SK-N-SH (cell line): ENCODE measurements at regions not wholly inside any gene's neighbourhood (a gene's known extent, or its start where the extent isn't known, plus 50 kb on each side); places are given as distances from the start of the nearest gene placed in this dataset.
A peak's percentile ranks its signal among the peaks of the same experiment; 100 is the strongest.

ENCODE experiments used
- CTCF ChIA-PET: fragments of 300-600, 350-600 bp; formaldehyde crosslinking; extraction: SDS; loops from one replicate; lab custom pipeline; 2021; lab: Yijun Ruan, JAX
- POLR2A ChIA-PET: fragments of 350-600 bp; sonication (Branson Sonifier 250); formaldehyde crosslinking; extraction: SDS; loops from one replicate; lab custom pipeline; 2020; ENCODE audit warnings: antibody characterized with exemption, inconsistent platforms; lab: Yijun Ruan, JAX
- DNase-seq: peaks from one replicate; pipeline ENCODE4 v3.0.0; 2012
- H2AFZ ChIP-seq: fragments of 200-600 bp; sonication (generic); 2 replicates; pipeline ENCODE4 v1.8.1; 2016; ENCODE audit warnings: antibody characterized with exemption, mild to moderate bottlenecking, low read depth
- H3F3A ChIP-seq: fragments of 200-600 bp; sonication (generic); replicated peaks from 2 replicates; pipeline ENCODE3; 2016; ENCODE audit warnings: antibody characterized with exemption, mild to moderate bottlenecking; ENCODE audit not compliant: insufficient read depth
- H3K27ac ChIP-seq, 2 experiments: fragments of 200-500 bp in 1 of 2; fragments of 200-600 bp in 1 of 2; sonication (Bioruptor generic) in 1 of 2; sonication (generic), shearing (Covaris generic) in 1 of 2; 2 replicates each; pipeline versions ENCODE4 v1.5.1 to v1.6.1; 2014 to 2016; ENCODE audit warnings: low read depth in 2 of 2, inconsistent platforms in 1 of 2, low read length in 1 of 2, mild to moderate bottlenecking in 1 of 2, mixed read lengths in 1 of 2
- H3K27me3 ChIP-seq: fragments of 200-600 bp; sonication (generic), shearing (Covaris generic); 2 replicates; pipeline ENCODE4 v1.6.1; 2016; ENCODE audit warnings: mixed run types; ENCODE audit not compliant: insufficient read depth
- H3K36me3 ChIP-seq, 2 experiments: fragments of 200-500 bp in 1 of 2; fragments of 200-600 bp in 1 of 2; sonication (Bioruptor generic) in 1 of 2; sonication (generic) in 1 of 2; replicated peaks in 1 of 2; 2 replicates each; pipeline versions ENCODE3 to v1.5.1; 2014 to 2016; ENCODE audit warnings: low read length in 1 of 2, mild to moderate bottlenecking in 1 of 2; ENCODE audit not compliant: insufficient read depth in 2 of 2, control insufficient read depth in 1 of 2
- H3K4me1 ChIP-seq, 2 experiments: fragments of 200-500 bp in 1 of 2; fragments of 200-600 bp in 1 of 2; sonication (Bioruptor generic) in 1 of 2; sonication (generic), shearing (Covaris generic) in 1 of 2; 2 replicates each; pipeline versions ENCODE4 v1.5.1 to v1.6.1; 2014 to 2016; ENCODE audit warnings: low read depth in 1 of 2, low read length in 1 of 2, mixed run types in 1 of 2; ENCODE audit not compliant: insufficient read depth in 2 of 2, control insufficient read depth in 1 of 2
- H3K4me2 ChIP-seq: fragments of 200-600 bp; sonication (generic), shearing (Covaris generic); 2 replicates; pipeline ENCODE4 v1.6.1; 2017; ENCODE audit warnings: mixed run types
- H3K4me3 ChIP-seq, 2 experiments: fragments of 200-500 bp in 1 of 2; fragments of 200-600 bp in 1 of 2; sonication (Bioruptor generic) in 1 of 2; sonication (generic), shearing (Covaris generic) in 1 of 2; 2 replicates each; pipeline versions ENCODE4 v1.5.1 to v1.8.1; 2014 to 2016; ENCODE audit warnings: low read depth in 2 of 2, inconsistent platforms in 1 of 2, low read length in 1 of 2, mild to moderate bottlenecking in 1 of 2, mixed read lengths in 1 of 2, moderate library complexity in 1 of 2
- H3K79me2 ChIP-seq: fragments of 200-600 bp; sonication (generic); 2 replicates; pipeline ENCODE4 v1.8.1; 2017; ENCODE audit warnings: mild to moderate bottlenecking; ENCODE audit not compliant: insufficient read depth
- H3K9ac ChIP-seq: fragments of 200-600 bp; sonication (generic); 2 replicates; pipeline ENCODE4 v1.6.1; 2017; ENCODE audit warnings: mixed run types
- H3K9me2 ChIP-seq: fragments of 200-600 bp; sonication (generic); 2 replicates; pipeline ENCODE4 v1.6.1; 2017; ENCODE audit warnings: mixed run types
- H3K9me3 ChIP-seq: fragments of 200-600 bp; sonication (generic); 2 replicates; pipeline ENCODE4 v1.6.1; 2017; ENCODE audit warnings: mixed run types, mild to moderate bottlenecking, moderate library complexity
- H4K20me1 ChIP-seq: fragments of 200-600 bp; sonication (generic); 2 replicates; pipeline ENCODE4 v1.6.1; 2017; ENCODE audit warnings: mild to moderate bottlenecking, mixed run types; ENCODE audit not compliant: insufficient read depth
- EP300 ChIP-seq, 2 experiments: IDR thresholded peaks; 2 replicates each; pipeline versions ENCODE4 v1.4.0 to v1.6.1; 2012; ENCODE audit warnings: borderline replicate concordance in 1 of 2, low read depth in 1 of 2, low read length in 1 of 2
- FOSL2 ChIP-seq: IDR thresholded peaks from 2 replicates; pipeline ENCODE4 v1.4.0; 2012; ENCODE audit warnings: low read depth, mild to moderate bottlenecking, moderate library complexity, borderline replicate concordance
- FOXJ3 ChIP-seq: sonication (generic); formaldehyde crosslinking; IDR thresholded peaks from 2 replicates; pipeline ENCODE4 v1.5.1; 2020; ENCODE audit warnings: mild to moderate bottlenecking, missing genetic modification reagents
- FOXM1 ChIP-seq: IDR thresholded peaks from 2 replicates; pipeline ENCODE4 v1.4.0; 2012; ENCODE audit warnings: low read depth, mild to moderate bottlenecking
- GABPA ChIP-seq: IDR thresholded peaks from 2 replicates; pipeline ENCODE4 v1.4.0; 2012; ENCODE audit warnings: low read depth, mild to moderate bottlenecking
- GATA2 ChIP-seq: sonication (generic); formaldehyde crosslinking; IDR thresholded peaks from 2 replicates; pipeline ENCODE4 v1.5.0; 2020; ENCODE audit warnings: mild to moderate bottlenecking, missing genetic modification reagents
- JUND ChIP-seq: IDR thresholded peaks from 2 replicates; pipeline ENCODE4 v1.4.0; 2012
- MXI1 ChIP-seq: IDR thresholded peaks from 2 replicates; pipeline ENCODE4 v1.6.1; 2012; ENCODE audit warnings: mild to moderate bottlenecking, low read depth, low read length, improper control_type of control experiment
- POLR2AphosphoS5 ChIP-seq: IDR thresholded peaks from 2 replicates; pipeline ENCODE4 v1.6.1; 2012; ENCODE audit warnings: low read depth, low read length
- RAD21 ChIP-seq: IDR thresholded peaks from 2 replicates; pipeline ENCODE4 v1.6.1; 2012; ENCODE audit warnings: mild to moderate bottlenecking, low read length
- RCOR1 ChIP-seq: fragments of 150-350 bp; IDR thresholded peaks from 2 replicates; pipeline ENCODE4 v1.6.1; 2017; ENCODE audit warnings: antibody characterized with exemption, low read length
- SMC3 ChIP-seq: IDR thresholded peaks from 2 replicates; pipeline ENCODE4 v1.6.1; 2012; ENCODE audit warnings: low read depth, low read length, improper control_type of control experiment
- TCF12 ChIP-seq: IDR thresholded peaks from 2 replicates; pipeline ENCODE4 v1.4.0; 2012
- TEAD4 ChIP-seq: IDR thresholded peaks from 2 replicates; pipeline ENCODE4 v1.4.0; 2012; ENCODE audit warnings: mild to moderate bottlenecking, borderline replicate concordance; ENCODE audit not compliant: insufficient read depth
- WGBS: methylation state at CpG from one replicate; pipeline ENCODE4 v1.1.6; 2017; ENCODE audit warnings: low lambda C conversion rate; 5-methylcytosine and 5-hydroxymethylcytosine counted together
- TF ChIP-seq, protein P1 (sequence below): IDR thresholded peaks from 2 replicates; pipeline ENCODE4 v1.4.0; 2012; ENCODE audit warnings: low read depth
- TF ChIP-seq, protein P2 (sequence below): fragments of 150-350 bp; IDR thresholded peaks from 2 replicates; pipeline ENCODE4 v1.6.1; 2016; ENCODE audit warnings: mild to moderate bottlenecking, low read depth, low read length
- TF ChIP-seq, protein P3 (sequence below): IDR thresholded peaks from 2 replicates; pipeline ENCODE4 v1.4.0; 2012; ENCODE audit warnings: low read depth, borderline replicate concordance
- TF ChIP-seq, protein P4 (sequence below): fragments of 150-350 bp; IDR thresholded peaks from 2 replicates; pipeline ENCODE4 v1.6.1; 2017; ENCODE audit warnings: antibody characterized with exemption, low read length, low read depth, borderline replicate concordance

DNA sequence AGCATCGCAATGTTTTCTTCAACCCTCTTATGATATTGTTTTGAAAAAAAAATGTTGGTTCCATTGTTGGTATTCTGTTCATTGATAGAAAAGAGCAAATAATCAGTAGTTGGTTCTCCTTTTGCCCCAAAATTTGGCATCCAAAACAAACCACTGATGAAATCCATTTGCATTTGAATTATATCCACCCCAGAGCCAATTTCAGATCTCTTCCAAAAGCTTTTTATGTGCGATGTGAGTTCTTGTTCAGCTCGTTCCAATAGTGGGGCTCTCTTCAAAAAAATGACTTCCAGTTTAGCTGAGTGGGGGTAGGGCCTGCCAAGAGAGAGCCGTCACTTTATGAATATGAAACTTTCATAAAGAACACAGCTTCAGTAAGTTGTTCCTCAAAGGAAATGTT lies 130.7 kb downstream of the DIO2 start:
- H3K79me2 ChIP-seq = no peaks in the 10 kb centered on the region
- no peaks in the 10 kb centered on the region for H3K36me3 ChIP-seq
- H3K9me2 ChIP-seq = no peaks in the 10 kb centered on the region
- WGBS = 30% methylated on average over 4 of the region's 4 CpGs
- DNase-seq = no peak
- H3K4me3 ChIP-seq = no peak overlapping the region
- no peak for TF ChIP-seq SMC3
- no peak for TF ChIP-seq TCF12
- no peak for TF ChIP-seq GABPA
- TF ChIP-seq MXI1 = no peak
- no peak for TF ChIP-seq FOSL2
- TF ChIP-seq FOXM1 = no peak
- CTCF ChIA-PET = interaction anchor here (0.7 kb wide), 1 partner anchor 762 kb away, joined by 3 read pairs; no protein-coding TSS in a partner anchor
- no peak overlapping the region for H3K4me2 ChIP-seq
- no peaks in the 10 kb centered on the region for H3K9me3 ChIP-seq
- POLR2A ChIA-PET = no interaction called here
- H4K20me1 ChIP-seq = no peaks in the 10 kb centered on the region
- H2AFZ ChIP-seq = no peak overlapping the region
- H3F3A ChIP-seq = no peaks in the 10 kb centered on the region
- no peak overlapping the region for H3K9ac ChIP-seq
- no peak overlapping the region for H3K27ac ChIP-seq
- no peaks in the 10 kb centered on the region for H3K27me3 ChIP-seq
- H3K4me1 ChIP-seq = no peaks in the 10 kb centered on the region

DNA sequence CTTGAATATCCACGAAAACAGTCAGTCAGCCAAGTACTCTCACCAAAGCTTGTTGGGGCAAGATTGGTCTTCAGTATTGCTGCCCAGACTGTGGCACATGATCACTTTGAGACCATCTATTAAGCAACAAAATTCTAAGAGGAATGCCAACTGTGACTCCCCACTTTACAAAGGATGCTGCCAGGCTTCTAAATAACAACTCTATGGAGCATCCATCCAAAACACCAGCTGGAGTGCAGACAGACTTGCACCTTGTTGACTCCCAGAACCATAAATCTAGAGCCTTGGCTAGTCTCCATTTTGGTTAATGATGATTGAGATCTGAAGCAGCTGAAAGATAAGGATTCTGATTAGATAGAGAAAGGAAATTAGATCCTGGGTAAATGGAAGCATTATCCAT lies 132.8 kb downstream of the DIO2 start:
- no peak overlapping the region for H3K27ac ChIP-seq
- no peaks in the 10 kb centered on the region for H3K79me2 ChIP-seq
- DNase-seq = no peak
- CTCF ChIA-PET = no interaction called here
- H3K4me1 ChIP-seq = no peaks in the 10 kb centered on the region
- no peak overlapping the region for H3K4me3 ChIP-seq
- no peaks in the 10 kb centered on the region for H3K36me3 ChIP-seq
- 10% methylated on average over 1 of the region's 1 CpG for WGBS
- H3K27me3 ChIP-seq = no peaks in the 10 kb centered on the region
- no peaks in the 10 kb centered on the region for H4K20me1 ChIP-seq
- no peaks in the 10 kb centered on the region for H3F3A ChIP-seq
- no peak overlapping the region for H3K4me2 ChIP-seq
- H3K9ac ChIP-seq = no peak overlapping the region
- H2AFZ ChIP-seq = 0 out of 2 replicates have a peak overlapping the region, but pooled peaks have one; percentile 14
- TF ChIP-seq POLR2AphosphoS5 (no peak), RAD21 (no peak), GATA2 (CRISPR knock-in tag) (no peak), EP300 (IDR thresholded peaks at IDR 0.05; ENCODE audit: borderline replicate concordance in 1 of 2, low read depth in 1 of 2, low read length in 1 of 2) (no peak), FOXJ3 (CRISPR knock-in tag) (no peak), TCF12 (no peak), GABPA (no peak), SMC3 (no peak)
- TF ChIP-seq, protein P1, sequence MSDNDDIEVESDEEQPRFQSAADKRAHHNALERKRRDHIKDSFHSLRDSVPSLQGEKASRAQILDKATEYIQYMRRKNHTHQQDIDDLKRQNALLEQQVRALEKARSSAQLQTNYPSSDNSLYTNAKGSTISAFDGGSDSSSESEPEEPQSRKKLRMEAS = no peak
- TF ChIP-seq, protein P2, sequence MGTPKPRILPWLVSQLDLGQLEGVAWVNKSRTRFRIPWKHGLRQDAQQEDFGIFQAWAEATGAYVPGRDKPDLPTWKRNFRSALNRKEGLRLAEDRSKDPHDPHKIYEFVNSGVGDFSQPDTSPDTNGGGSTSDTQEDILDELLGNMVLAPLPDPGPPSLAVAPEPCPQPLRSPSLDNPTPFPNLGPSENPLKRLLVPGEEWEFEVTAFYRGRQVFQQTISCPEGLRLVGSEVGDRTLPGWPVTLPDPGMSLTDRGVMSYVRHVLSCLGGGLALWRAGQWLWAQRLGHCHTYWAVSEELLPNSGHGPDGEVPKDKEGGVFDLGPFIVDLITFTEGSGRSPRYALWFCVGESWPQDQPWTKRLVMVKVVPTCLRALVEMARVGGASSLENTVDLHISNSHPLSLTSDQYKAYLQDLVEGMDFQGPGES = no peak
- H3K9me3 ChIP-seq = no peaks in the 10 kb centered on the region; the same call in 1 of the 2 replicates
- H3K9me2 ChIP-seq = no peaks in the 10 kb centered on the region
- POLR2A ChIA-PET = no interaction called here

DNA sequence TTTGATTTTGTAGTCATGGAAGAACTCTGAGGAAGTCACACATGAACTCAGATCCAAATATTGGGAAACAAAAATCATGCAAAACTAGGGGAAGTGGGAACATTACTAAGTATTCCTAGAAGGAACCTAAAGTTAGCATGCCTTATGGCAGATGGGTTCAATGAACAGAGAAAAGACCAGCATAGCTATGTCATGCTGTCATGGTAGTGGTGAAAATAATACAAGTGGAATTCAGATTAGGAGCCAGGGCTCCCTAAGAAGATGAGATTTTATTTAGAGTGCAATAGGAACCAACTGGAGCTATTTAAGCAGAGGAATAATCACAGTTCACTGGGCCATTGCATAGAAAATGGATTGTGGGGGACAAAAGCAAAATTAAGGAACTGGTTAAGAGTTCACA lies 134.0 kb downstream of the DIO2 start:
- H3K9me3 ChIP-seq = no peaks in the 10 kb centered on the region; the same call in 1 of the 2 replicates
- no peaks in the 10 kb centered on the region for H3K9me2 ChIP-seq
- no peaks in the 10 kb centered on the region for H3K36me3 ChIP-seq
- DNase-seq = no peak
- no peaks in the 10 kb centered on the region for H3K79me2 ChIP-seq
- no peaks in the 10 kb centered on the region for H3F3A ChIP-seq
- H3K9ac ChIP-seq = no peak overlapping the region
- H3K4me2 ChIP-seq = no peak overlapping the region
- no peaks in the 10 kb centered on the region for H3K4me1 ChIP-seq
- no peak overlapping the region for H2AFZ ChIP-seq
- ChIA-PET POLR2A (no interaction called here), CTCF (interaction anchor here (1.3 to 1.9 kb wide), 2 partner anchors 21 to 37 kb away, joined by 4 to 9 read pairs; no protein-coding TSS in a partner anchor)
- no peak overlapping the region for H3K27ac ChIP-seq
- no peaks in the 10 kb centered on the region for H4K20me1 ChIP-seq
- H3K27me3 ChIP-seq = no peaks in the 10 kb centered on the region
- H3K4me3 ChIP-seq = no peak overlapping the region
- TF ChIP-seq JUND (no peak), TEAD4 (no peak), SMC3 (no peak), RCOR1 (no peak), FOXJ3 (CRISPR knock-in tag) (no peak)
- TF ChIP-seq, protein P3, sequence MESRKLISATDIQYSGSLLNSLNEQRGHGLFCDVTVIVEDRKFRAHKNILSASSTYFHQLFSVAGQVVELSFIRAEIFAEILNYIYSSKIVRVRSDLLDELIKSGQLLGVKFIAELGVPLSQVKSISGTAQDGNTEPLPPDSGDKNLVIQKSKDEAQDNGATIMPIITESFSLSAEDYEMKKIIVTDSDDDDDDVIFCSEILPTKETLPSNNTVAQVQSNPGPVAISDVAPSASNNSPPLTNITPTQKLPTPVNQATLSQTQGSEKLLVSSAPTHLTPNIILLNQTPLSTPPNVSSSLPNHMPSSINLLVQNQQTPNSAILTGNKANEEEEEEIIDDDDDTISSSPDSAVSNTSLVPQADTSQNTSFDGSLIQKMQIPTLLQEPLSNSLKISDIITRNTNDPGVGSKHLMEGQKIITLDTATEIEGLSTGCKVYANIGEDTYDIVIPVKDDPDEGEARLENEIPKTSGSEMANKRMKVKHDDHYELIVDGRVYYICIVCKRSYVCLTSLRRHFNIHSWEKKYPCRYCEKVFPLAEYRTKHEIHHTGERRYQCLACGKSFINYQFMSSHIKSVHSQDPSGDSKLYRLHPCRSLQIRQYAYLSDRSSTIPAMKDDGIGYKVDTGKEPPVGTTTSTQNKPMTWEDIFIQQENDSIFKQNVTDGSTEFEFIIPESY = no peak
- TF ChIP-seq, protein P1 = no peak
- TF ChIP-seq, protein P4, sequence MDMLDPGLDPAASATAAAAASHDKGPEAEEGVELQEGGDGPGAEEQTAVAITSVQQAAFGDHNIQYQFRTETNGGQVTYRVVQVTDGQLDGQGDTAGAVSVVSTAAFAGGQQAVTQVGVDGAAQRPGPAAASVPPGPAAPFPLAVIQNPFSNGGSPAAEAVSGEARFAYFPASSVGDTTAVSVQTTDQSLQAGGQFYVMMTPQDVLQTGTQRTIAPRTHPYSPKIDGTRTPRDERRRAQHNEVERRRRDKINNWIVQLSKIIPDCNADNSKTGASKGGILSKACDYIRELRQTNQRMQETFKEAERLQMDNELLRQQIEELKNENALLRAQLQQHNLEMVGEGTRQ = no peak
- TF ChIP-seq, protein P2 = no peak
